Omental fat pad (tissue), 3 donors: ENCODE measurements at regions not wholly inside any gene's neighbourhood (a gene's known extent, or its start where the extent isn't known, plus 50 kb on each side); places are given as distances from the start of the nearest gene placed in this dataset.
"Not testable (repeated sequence)": the region's sequence is repeated elsewhere in the genome, so short reads cannot be mapped to it uniquely, and the experiment has no call there.

Experiments
- ATAC-seq: fragments of 150-250 bp; one replicate; pipeline ENCODE4 v1.9.1; 2016; ENCODE audit warnings: mild to moderate bottlenecking, moderate library complexity; ENCODE audit not compliant: low FRiP score
- DNase-seq: peaks from one replicate; pipeline ENCODE4 v3.0.0-alpha.2; 2019; ENCODE audit warnings: low spot score
- CTCF ChIP-seq, 3 donors: fragments of 450-650 bp; IDR thresholded peaks; one replicate each; pipeline ENCODE4 v1.5.1; 2016 to 2017; ENCODE audit warnings: antibody characterized with exemption in 3 of 3, mild to moderate bottlenecking in 3 of 3, moderate library complexity in 2 of 3

- DNase-seq (no peak), ATAC-seq (no peak)
- no peak for TF ChIP-seq CTCF (IDR thresholded peaks at IDR 0.05)
Observed at GRCh38 chr6:85913001-85913400, 270.3 kb upstream of the SYNCRIP start.

GRCh38 chr6:85912582-85912981, 269.9 kb upstream of the SYNCRIP start:
- TF ChIP-seq CTCF (IDR thresholded peaks at IDR 0.05) = no peak
- ATAC-seq (no peak), DNase-seq (no peak)

DNA sequence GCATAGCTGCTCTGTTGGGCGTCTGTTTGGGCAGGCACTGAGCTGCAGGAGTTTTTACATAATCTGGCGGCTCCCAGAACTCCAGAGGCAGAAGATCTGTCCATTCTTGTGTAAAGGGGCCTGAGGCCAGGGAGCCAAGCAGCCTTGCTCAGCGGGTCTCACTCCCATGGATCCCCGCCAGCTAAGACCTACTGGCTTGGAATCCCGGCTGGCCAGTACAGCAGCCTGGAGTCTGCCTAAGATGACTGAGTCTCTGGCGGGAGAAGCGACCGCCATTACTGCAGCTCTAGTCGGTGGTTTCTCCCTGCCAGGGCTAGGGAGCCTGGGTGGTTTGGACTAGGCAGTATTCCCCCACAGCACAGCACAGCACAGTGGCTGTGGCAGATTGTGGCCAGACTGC, 268.4 kb upstream of the SYNCRIP start:
- ATAC-seq (no peak), DNase-seq (no peak)
- no peak for TF ChIP-seq CTCF (IDR thresholded peaks at IDR 0.05)

DNA sequence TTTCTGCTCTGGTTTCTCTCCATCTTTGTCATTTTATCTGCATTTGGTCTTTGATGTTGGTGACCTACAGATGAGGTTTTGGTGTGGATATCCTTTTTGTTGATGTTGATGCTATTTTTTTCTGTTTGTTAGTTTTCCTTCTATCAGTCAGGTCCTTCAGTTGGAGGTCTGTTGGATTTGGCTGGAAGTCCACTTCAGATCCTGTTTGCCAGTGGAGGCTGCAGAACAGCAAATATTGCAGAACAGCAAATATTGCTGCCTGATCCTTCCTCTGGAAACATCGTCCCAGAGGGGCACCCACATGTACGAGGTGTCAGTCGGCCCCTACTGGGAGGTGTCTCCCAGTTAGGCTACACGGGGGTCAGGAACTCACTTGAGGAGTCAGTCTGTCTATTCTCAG, 265.4 kb upstream of the SYNCRIP start:
- DNase-seq = not testable (repeated sequence)

GRCh38 chr6:85892346-85892745, 249.7 kb upstream of the SYNCRIP start:
- ATAC-seq = no peak
- DNase-seq = no peak
- TF ChIP-seq CTCF (IDR thresholded peaks at IDR 0.05) = no peak

More for the DNA sequence above, 265.4 kb upstream of the SYNCRIP start:
- ATAC-seq = not testable (repeated sequence)

- no peak for TF ChIP-seq CTCF (IDR thresholded peaks at IDR 0.05)
- no peak for ATAC-seq
- DNase-seq = no peak
Observed at GRCh38 chr6:85887461-85887860, 244.8 kb upstream of the SYNCRIP start.

- ATAC-seq = no peak
- DNase-seq = no peak
- no peak for TF ChIP-seq CTCF (IDR thresholded peaks at IDR 0.05)
Observed at GRCh38 chr6:85868685-85869084, 226.0 kb upstream of the SYNCRIP start.

DNA sequence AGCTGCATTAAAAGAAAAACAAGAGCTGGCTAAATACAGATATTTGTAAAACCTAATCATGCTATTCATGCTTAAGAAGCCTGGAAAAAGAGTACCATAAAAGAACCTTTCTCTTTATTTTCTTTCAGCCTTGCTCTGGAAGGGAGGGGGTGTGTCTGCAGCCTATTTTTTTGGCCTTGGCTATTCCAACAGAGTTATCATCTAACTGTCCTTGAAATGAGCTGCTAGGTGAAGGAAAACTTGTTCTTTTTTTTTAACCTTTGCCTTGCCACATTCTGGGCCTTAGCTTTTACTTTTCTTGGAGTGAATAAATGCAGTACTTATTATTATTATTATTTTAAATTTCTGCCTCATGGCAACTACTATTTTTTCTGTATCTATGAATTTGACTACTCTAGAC, 224.9 kb upstream of the SYNCRIP start:
- DNase-seq = no peak
- TF ChIP-seq CTCF (IDR thresholded peaks at IDR 0.05) = no peak
- no peak for ATAC-seq
